GM19238 (cell line): ENCODE measurements at regions not wholly inside any gene's neighbourhood (a gene's known extent, or its start where the extent isn't known, plus 50 kb on each side); places are given as distances from the start of the nearest gene placed in this dataset.

Experiments
- DNase-seq: peaks from one replicate; pipeline ENCODE4 v3.0.0; 2011; ENCODE audit warnings: low spot score; ENCODE audit not compliant: insufficient read length

DNA sequence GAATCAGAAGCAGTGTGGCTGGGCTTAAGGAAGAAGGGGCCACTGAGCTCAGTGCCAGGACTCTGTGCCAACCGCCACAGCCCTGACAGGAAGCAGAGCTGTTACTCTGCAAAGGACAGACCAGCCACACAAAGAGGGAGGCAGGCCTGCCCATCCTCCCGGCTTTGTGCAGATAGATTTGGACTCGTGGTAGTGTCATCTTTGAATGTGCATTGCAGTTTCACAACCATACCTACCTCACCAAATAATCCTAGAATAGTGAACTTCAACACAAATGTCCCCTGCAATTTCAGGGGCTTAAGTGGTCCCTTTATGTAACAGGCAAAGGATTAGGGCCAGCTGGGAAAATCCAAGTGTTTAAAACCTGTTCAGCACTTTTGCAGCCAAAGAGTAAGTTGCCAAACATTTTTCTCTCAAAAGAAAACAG is 55.1 kb upstream of the CLDN10 start:
- DNase-seq, result no peak

DNA sequence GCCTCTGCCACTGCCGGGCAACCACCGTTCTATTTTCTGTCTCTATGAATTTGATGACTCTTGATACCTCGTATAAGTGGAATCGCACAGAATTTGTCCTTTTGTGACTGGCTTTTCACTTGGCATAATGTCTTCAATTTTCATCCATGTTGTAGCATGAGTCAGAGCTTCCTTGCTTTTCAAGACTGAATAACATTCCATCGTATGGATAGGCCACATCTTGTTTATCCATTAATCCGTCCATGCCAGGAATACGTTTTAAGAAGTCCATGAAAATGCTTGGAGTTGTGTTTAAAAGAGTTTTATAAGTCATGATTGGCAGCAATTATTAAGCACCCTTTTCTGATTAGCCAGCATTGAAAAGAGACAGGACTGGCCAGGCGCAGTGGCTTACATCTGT is 53.6 kb upstream of the CLDN10 start:
- no peak for DNase-seq

- DNase-seq, result no peak
Observed at GRCh38 chr13:95499811-95500712, 52.5 kb upstream of the CLDN10 start.

DNA sequence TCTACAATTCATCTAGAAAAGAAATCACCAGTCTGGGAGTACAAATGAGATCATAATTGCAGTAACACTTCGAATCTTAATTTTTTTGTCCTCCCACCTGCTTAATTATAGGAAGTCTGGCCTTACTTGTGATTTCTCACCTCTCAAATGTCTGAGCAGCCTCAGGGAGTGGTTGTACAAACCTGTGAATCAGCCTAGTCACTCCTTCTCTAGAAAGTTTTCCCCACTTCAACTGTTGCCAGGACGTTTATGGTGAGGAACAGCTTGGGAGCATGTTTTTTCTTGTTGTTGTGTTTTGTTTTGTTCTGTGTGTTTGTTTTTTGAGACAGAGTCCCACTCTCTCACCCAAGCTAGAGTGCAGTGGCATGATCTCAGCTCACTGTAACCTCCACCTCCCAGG is 50.3 kb upstream of the CLDN10 start:
- no peak for DNase-seq
